ENCODE measurements at regions not wholly inside any gene's neighbourhood (a gene's known extent, or its start where the extent isn't known, plus 50 kb on each side); places are given as distances from the start of the nearest gene placed in this dataset.

- Mint-ChIP-seq H3K27me3 (no peaks in the 10 kb centered on the region), H3K36me3 (no peaks in the 10 kb centered on the region), H3K27ac (no peak overlapping the region), H3K9me3 (no peaks in the 10 kb centered on the region), H3K4me1 (no peaks in the 10 kb centered on the region), H3K4me3 (no peak overlapping the region)
- ATAC-seq (ENCODE audit: low read depth) (no peak), DNase-seq (no peak)
- POLR2A ChIA-PET: no interaction called here
Measured at GRCh38 chr4:96293806-96294205, 453.9 kb downstream of the PDHA2 start.

- Mint-ChIP-seq H3K9me3 (no peaks in the 10 kb centered on the region), H3K27me3 (no peaks in the 10 kb centered on the region), H3K4me3 (no peak overlapping the region), H3K36me3 (no peaks in the 10 kb centered on the region), H3K27ac (no peak overlapping the region), H3K4me1 (no peaks in the 10 kb centered on the region)
- no peak for DNase-seq
- no peak for ATAC-seq (ENCODE audit: low read depth)
- POLR2A ChIA-PET: no interaction called here
Measured at GRCh38 chr4:96295143-96295741, 455.3 kb downstream of the PDHA2 start.

- H3K36me3 Mint-ChIP-seq: no peaks in the 10 kb centered on the region
- POLR2A ChIA-PET: no interaction called here
Measured at GRCh38 chr4:96301715-96302114, 461.8 kb downstream of the PDHA2 start.

DNA sequence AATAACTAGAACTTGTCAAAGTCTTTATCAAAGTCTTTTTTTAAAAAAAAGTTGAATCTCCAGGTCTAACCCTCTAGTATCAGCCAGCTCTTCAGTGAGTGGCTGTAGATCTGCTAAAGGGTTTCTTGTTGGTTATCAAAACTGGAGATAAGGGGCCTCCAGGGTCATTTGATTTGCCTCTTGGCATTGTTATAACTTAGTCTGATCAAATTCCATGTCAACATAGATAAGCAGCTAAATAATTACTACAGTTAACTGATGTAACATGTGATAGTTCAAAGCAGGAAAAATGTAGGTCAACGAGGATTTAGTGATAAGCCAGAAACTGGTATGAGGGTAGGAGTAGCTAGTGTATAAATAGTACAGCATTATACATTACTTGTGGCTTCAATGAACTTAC, 465.1 kb downstream of the PDHA2 start:
- ATAC-seq (ENCODE audit: low read depth) (no peak), DNase-seq (no peak)
- H3K9me3 Mint-ChIP-seq: peaks cover 4% of the 10 kb centered on the region
- POLR2A ChIA-PET: no interaction called here
- no peaks in the 10 kb centered on the region for H3K27me3 Mint-ChIP-seq
- no peak overlapping the region for H3K27ac Mint-ChIP-seq
- H3K4me3 Mint-ChIP-seq: no peak overlapping the region
- H3K4me1 Mint-ChIP-seq: no peaks in the 10 kb centered on the region
- H3K36me3 Mint-ChIP-seq: no peaks in the 10 kb centered on the region

More at GRCh38 chr4:96301715-96302114, 461.8 kb downstream of the PDHA2 start:
- no peak for ATAC-seq (ENCODE audit: low read depth)
- Mint-ChIP-seq H3K27ac (no peak overlapping the region), H3K27me3 (no peaks in the 10 kb centered on the region), H3K4me1 (no peaks in the 10 kb centered on the region), H3K4me3 (no peak overlapping the region), H3K9me3 (no peaks in the 10 kb centered on the region)
- no peak for DNase-seq

DNA sequence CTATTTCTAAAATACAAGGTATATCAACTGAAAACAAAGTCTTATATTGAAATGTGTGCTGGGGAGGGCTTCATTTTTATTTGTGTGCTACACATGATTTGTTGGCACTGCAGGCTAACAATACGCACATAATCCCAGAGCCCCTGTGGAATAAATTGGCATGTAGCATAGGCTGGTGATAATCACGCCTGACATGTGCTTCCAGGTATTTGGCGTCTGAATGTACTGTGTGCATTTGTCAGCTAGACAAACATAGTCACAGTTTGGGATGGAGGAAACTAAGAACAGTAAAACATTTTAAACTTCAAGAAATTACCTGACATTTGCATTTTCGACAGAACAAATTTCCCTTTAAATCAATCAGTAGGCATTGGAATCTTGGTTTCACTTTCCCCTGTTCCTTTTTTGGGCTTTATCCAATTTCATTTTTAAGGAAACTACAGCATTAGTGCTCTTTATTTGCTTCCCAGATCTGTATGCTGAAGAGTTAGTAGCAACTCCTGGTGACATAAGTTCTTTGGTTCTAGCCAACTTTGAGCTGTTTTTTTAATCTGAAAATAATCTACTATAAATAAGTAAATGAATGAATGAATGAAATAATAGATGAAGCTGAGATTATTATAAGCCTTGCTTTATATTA, 472.3 kb downstream of the PDHA2 start:
- ATAC-seq (ENCODE audit: low read depth) (no peak), DNase-seq (no peak)
- Mint-ChIP-seq H3K4me3 (no peak overlapping the region), H3K27me3 (no peaks in the 10 kb centered on the region), H3K27ac (no peak overlapping the region), H3K9me3 (peaks cover 4% of the 10 kb centered on the region), H3K36me3 (no peaks in the 10 kb centered on the region), H3K4me1 (no peaks in the 10 kb centered on the region)
- POLR2A ChIA-PET: no interaction called here

DNA sequence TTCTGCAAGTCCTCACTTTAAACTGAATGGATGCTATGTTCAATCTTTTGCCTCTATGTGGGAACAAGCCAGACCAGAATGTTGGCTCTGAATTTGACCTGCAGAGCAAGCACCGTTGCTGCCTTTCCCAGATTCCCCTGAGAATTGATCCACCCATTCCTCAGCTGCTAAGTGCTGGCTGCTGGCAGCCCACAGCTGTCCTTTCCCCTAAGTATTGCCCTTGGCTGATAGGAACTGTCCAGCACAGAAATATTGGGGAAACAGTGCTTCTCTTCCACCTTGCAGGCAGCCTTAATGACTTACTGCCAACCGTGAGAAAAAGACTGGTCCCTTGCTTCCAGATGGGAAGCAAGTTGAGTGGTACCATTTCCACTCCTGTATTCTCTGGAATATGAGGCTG, 475.9 kb downstream of the PDHA2 start:
- H3K9me3 Mint-ChIP-seq: no peaks in the 10 kb centered on the region
- POLR2A ChIA-PET: no interaction called here
- no peak overlapping the region for H3K4me3 Mint-ChIP-seq
- H3K27ac Mint-ChIP-seq: no peak overlapping the region
- DNase-seq: no peak
- no peaks in the 10 kb centered on the region for H3K4me1 Mint-ChIP-seq
- no peaks in the 10 kb centered on the region for H3K36me3 Mint-ChIP-seq
- no peaks in the 10 kb centered on the region for H3K27me3 Mint-ChIP-seq
- no peak for ATAC-seq (ENCODE audit: low read depth)

- Mint-ChIP-seq H3K9me3 (no peaks in the 10 kb centered on the region), H3K27ac (no peak overlapping the region), H3K4me3 (no peak overlapping the region), H3K36me3 (no peaks in the 10 kb centered on the region), H3K27me3 (no peaks in the 10 kb centered on the region), H3K4me1 (no peaks in the 10 kb centered on the region)
- ATAC-seq (ENCODE audit: low read depth): no peak
- DNase-seq: no peak
- POLR2A ChIA-PET: no interaction called here
Measured at GRCh38 chr4:96316776-96317175, 476.9 kb downstream of the PDHA2 start.

DNA sequence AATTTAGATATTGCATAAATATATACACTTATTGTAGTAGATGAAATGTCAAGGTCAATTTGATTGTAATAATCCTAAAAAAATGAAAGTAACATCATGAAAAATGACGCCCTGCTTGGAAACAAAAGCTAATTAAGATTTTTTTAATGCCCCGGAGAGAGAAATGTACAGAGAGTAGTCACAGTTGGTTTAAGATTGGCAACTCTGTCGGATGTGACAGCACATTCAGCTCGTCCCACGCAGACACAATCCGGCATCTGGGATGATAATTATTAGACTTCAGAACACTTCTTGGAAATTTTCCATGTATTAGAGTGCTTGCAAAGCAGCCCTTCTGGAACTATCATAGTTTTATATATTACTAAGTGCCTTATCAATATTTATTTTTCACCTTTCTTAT, 478.0 kb downstream of the PDHA2 start:
- POLR2A ChIA-PET: no interaction called here
- H3K27me3 Mint-ChIP-seq: no peaks in the 10 kb centered on the region
- H3K36me3 Mint-ChIP-seq: no peaks in the 10 kb centered on the region
- ATAC-seq (ENCODE audit: low read depth) (no peak), DNase-seq (no peak)
- no peak overlapping the region for H3K4me3 Mint-ChIP-seq
- H3K27ac Mint-ChIP-seq: no peak overlapping the region
- no peaks in the 10 kb centered on the region for H3K9me3 Mint-ChIP-seq
- no peaks in the 10 kb centered on the region for H3K4me1 Mint-ChIP-seq

- H3K4me3 Mint-ChIP-seq: no peak overlapping the region
Measured at GRCh38 chr4:96326846-96327245, 487.0 kb downstream of the PDHA2 start.

DNA sequence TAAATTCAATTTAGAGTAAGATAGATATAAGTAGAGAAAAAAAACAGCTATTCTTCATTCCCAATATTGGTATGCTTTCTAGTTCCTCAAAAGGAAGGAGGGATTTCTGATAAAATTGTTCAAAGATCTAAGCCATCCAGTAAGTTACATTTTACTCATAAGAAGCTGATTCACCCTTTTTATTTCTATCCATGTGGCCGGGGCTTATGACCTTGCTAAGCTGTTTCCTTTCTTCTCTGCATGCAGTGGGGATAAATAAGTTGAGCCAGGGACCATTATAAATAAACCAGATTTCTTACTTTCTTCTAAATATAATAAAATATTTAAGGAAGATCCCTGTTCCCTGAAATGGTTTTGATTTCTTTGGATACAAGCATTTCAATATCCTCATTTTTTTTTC, 502.3 kb downstream of the PDHA2 start:
- no peak overlapping the region for H3K4me3 Mint-ChIP-seq
- POLR2A ChIA-PET: no interaction called here
- H3K27me3 Mint-ChIP-seq: no peaks in the 10 kb centered on the region
- ATAC-seq (ENCODE audit: low read depth) (no peak), DNase-seq (no peak)
- no peaks in the 10 kb centered on the region for H3K36me3 Mint-ChIP-seq
- H3K9me3 Mint-ChIP-seq: no peaks in the 10 kb centered on the region
- no peaks in the 10 kb centered on the region for H3K4me1 Mint-ChIP-seq
- no peak overlapping the region for H3K27ac Mint-ChIP-seq

More at GRCh38 chr4:96326846-96327245, 487.0 kb downstream of the PDHA2 start:
- no peak for ATAC-seq (ENCODE audit: low read depth)
- Mint-ChIP-seq H3K9me3 (peaks cover under 1% of the 10 kb centered on the region), H3K36me3 (no peaks in the 10 kb centered on the region), H3K4me1 (no peaks in the 10 kb centered on the region), H3K27me3 (no peaks in the 10 kb centered on the region), H3K27ac (no peak overlapping the region)
- POLR2A ChIA-PET: no interaction called here
- DNase-seq: no peak

DNA sequence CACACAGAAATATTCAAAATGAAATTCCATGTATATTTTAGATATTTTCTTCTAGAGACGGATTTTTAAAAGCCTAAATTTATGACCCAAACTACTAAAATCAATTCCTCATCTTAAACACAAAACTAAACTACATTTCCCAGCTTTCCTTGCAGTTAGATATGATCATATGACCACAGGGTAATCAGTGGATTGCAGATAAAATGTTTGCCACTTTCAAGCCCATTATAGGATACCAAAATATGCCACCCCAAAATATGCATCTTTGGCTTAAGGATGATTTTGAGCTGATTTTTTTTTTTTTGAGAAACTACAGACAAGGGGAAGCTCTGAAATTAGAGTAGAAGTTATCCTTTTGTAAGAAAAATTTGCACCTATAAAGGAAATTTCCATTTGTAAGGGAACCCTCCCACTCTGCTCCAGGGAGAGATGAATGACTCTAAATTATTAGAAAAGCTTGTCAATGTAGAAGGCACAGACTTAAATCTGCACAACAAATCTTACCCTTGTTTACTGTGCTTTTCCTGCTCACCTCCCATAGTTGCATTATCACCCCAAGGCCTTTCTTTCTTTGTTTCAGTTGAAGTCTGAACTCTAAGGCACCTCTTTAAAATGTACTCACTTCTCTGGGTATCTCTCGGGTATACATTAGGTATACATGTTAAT, 503.0 kb downstream of the PDHA2 start:
- Mint-ChIP-seq H3K9me3 (no peaks in the 10 kb centered on the region), H3K27me3 (no peaks in the 10 kb centered on the region), H3K4me1 (no peaks in the 10 kb centered on the region), H3K4me3 (no peak overlapping the region), H3K36me3 (no peaks in the 10 kb centered on the region), H3K27ac (no peak overlapping the region)
- ATAC-seq (ENCODE audit: low read depth) (no peak), DNase-seq (no peak)
- POLR2A ChIA-PET: no interaction called here

GRCh38 chr4:96343836-96344235, 503.9 kb downstream of the PDHA2 start:
- Mint-ChIP-seq H3K4me1 (no peaks in the 10 kb centered on the region), H3K27me3 (no peaks in the 10 kb centered on the region), H3K36me3 (no peaks in the 10 kb centered on the region), H3K4me3 (no peak overlapping the region), H3K27ac (no peak overlapping the region), H3K9me3 (no peaks in the 10 kb centered on the region)
- no peak for DNase-seq
- no peak for ATAC-seq (ENCODE audit: low read depth)
- POLR2A ChIA-PET: no interaction called here

- DNase-seq (no peak), ATAC-seq (ENCODE audit: low read depth) (no peak)
- POLR2A ChIA-PET: no interaction called here
- no peak overlapping the region for H3K4me3 Mint-ChIP-seq
- no peaks in the 10 kb centered on the region for H3K9me3 Mint-ChIP-seq
- no peaks in the 10 kb centered on the region for H3K27me3 Mint-ChIP-seq
- no peak overlapping the region for H3K27ac Mint-ChIP-seq
- no peaks in the 10 kb centered on the region for H3K36me3 Mint-ChIP-seq
- no peaks in the 10 kb centered on the region for H3K4me1 Mint-ChIP-seq
Measured at GRCh38 chr4:96347582-96347981, 507.7 kb downstream of the PDHA2 start.

DNA sequence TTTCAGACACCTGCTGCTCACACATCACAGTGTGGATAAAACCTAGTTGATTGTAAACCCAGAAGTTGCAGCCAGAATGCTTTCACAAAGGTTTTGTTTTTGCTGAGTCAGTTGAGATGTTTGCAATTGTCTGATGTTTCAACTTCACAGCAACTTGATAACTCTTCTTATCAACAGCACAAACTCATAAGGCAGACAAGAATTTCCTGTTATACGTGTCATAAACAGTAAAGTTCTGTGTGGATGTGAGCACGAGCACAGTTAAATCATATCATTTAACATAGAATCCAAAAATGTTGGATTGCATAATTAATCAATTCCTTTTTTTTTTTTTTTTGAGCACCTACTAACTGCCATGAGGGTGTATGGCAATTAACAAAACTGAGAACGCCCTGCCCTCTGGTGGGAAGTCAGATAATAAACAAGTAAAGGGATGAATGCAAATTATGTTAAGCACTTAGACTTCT, 512.2 kb downstream of the PDHA2 start:
- no peak overlapping the region for H3K4me3 Mint-ChIP-seq
- no peak overlapping the region for H3K27ac Mint-ChIP-seq
- ATAC-seq (ENCODE audit: low read depth) (no peak), DNase-seq (no peak)
- no peaks in the 10 kb centered on the region for H3K9me3 Mint-ChIP-seq
- POLR2A ChIA-PET: no interaction called here
- H3K4me1 Mint-ChIP-seq: peaks cover 3% of the 10 kb centered on the region
- H3K36me3 Mint-ChIP-seq: no peaks in the 10 kb centered on the region
- no peaks in the 10 kb centered on the region for H3K27me3 Mint-ChIP-seq

Measured in activated naive CD8-positive, alpha-beta T cell treated with anti-CD3 and anti-CD28 coated beads, Interleukin-2, amount 10 ng/mL, durations not matched to agents 7 days and 5 days (primary cell).